H9 (cell line): ENCODE measurements at regions not wholly inside any gene's neighbourhood (a gene's known extent, or its start where the extent isn't known, plus 50 kb on each side); places are given as distances from the start of the nearest gene placed in this dataset.

Experiments
- DNase-seq: peaks from one replicate; pipeline ENCODE4 v3.0.0-alpha.2; 2017
- H2AFZ ChIP-seq: one replicate; pipeline ENCODE4 v1.6.1; 2013; ENCODE audit warnings: mild to moderate bottlenecking, low read length, control low read depth, moderate library complexity
- H2AK5ac ChIP-seq: 2 replicates; pipeline ENCODE4 v1.6.1; 2013; ENCODE audit warnings: low read length, control low read depth, mixed read lengths; ENCODE audit not compliant: insufficient read length
- H2BK120ac ChIP-seq: one replicate; pipeline ENCODE4 v1.6.1; 2013; ENCODE audit warnings: low read depth, mild to moderate bottlenecking, low read length, control low read depth, inconsistent platforms; ENCODE audit not compliant: poor library complexity, severe bottlenecking
- H2BK12ac ChIP-seq: 2 replicates; pipeline ENCODE4 v1.6.1; 2013; ENCODE audit warnings: low read length, control low read depth, mixed read lengths, low read depth; ENCODE audit not compliant: insufficient read length
- H2BK15ac ChIP-seq: 2 replicates; pipeline ENCODE4 v1.6.1; 2013; ENCODE audit warnings: low read depth, low read length, control low read depth
- H2BK20ac ChIP-seq: one replicate; pipeline ENCODE4 v1.6.1; 2013; ENCODE audit warnings: low read depth, mild to moderate bottlenecking, low read length, control low read depth, inconsistent platforms; ENCODE audit not compliant: poor library complexity, severe bottlenecking
- H2BK5ac ChIP-seq: 2 replicates; pipeline ENCODE4 v1.6.1; 2013; ENCODE audit warnings: low read length, control low read depth, mixed read lengths; ENCODE audit not compliant: insufficient read length
- H3K14ac ChIP-seq: 2 replicates; pipeline ENCODE4 v1.6.1; 2013; ENCODE audit warnings: low read length, control low read depth; ENCODE audit not compliant: insufficient read depth
- H3K18ac ChIP-seq: 2 replicates; pipeline ENCODE4 v1.6.1; 2013; ENCODE audit warnings: low read depth, mild to moderate bottlenecking, mixed read lengths, low read length, control low read depth; ENCODE audit not compliant: insufficient read length
- H3K23ac ChIP-seq: 2 replicates; pipeline ENCODE4 v1.6.1; 2013; ENCODE audit warnings: low read length, control low read depth, mixed read lengths, low read depth; ENCODE audit not compliant: insufficient read length
- H3K23me2 ChIP-seq: 2 replicates; pipeline ENCODE4 v1.6.1; 2013; ENCODE audit warnings: low read depth, mild to moderate bottlenecking, mixed read lengths, low read length, control low read depth; ENCODE audit not compliant: insufficient read length, poor library complexity, severe bottlenecking
- H3K27ac ChIP-seq: 2 replicates; pipeline ENCODE4 v1.5.1; 2013; ENCODE audit warnings: low read length, control low read depth, mixed read lengths, low read depth; ENCODE audit not compliant: insufficient read length
- H3K27me3 ChIP-seq: 2 replicates; pipeline ENCODE4 v1.6.1; 2013; ENCODE audit warnings: low read length, control low read depth, inconsistent platforms; ENCODE audit not compliant: insufficient read depth
- H3K4ac ChIP-seq: 2 replicates; pipeline ENCODE4 v1.6.1; 2013; ENCODE audit warnings: low read depth, mild to moderate bottlenecking, control low read depth, inconsistent platforms, low read length, moderate library complexity
- H3K4me1 ChIP-seq: 2 replicates; pipeline ENCODE4 v1.6.1; 2013; ENCODE audit warnings: low read length, control low read depth, inconsistent platforms; ENCODE audit not compliant: insufficient read depth
- H3K4me2 ChIP-seq: 2 replicates; pipeline ENCODE4 v1.6.1; 2013; ENCODE audit warnings: low read length, control low read depth, mixed read lengths; ENCODE audit not compliant: insufficient read length, insufficient read depth
- H3K56ac ChIP-seq: 2 replicates; pipeline ENCODE4 v1.6.1; 2013; ENCODE audit warnings: low read depth, mild to moderate bottlenecking, mixed read lengths, low read length, control low read depth; ENCODE audit not compliant: insufficient read length
- H3K79me1 ChIP-seq: 2 replicates; pipeline ENCODE4 v1.6.1; 2013; ENCODE audit warnings: low read depth, mild to moderate bottlenecking, moderate library complexity, low read length, control low read depth, inconsistent platforms; ENCODE audit not compliant: insufficient read depth, poor library complexity, severe bottlenecking
- H3K79me2 ChIP-seq: 2 replicates; pipeline ENCODE4 v1.6.1; 2013; ENCODE audit warnings: low read length, control low read depth, inconsistent platforms; ENCODE audit not compliant: insufficient read depth
- H3K9ac ChIP-seq: 2 replicates; pipeline ENCODE4 v1.6.1; 2013; ENCODE audit warnings: low read length, control low read depth, mixed read lengths; ENCODE audit not compliant: insufficient read length; ENCODE audit errors: extremely low read depth
- H3K9me3 ChIP-seq: one replicate; pipeline ENCODE4 v1.6.1; 2013; ENCODE audit warnings: low read depth, low read length, inconsistent platforms; ENCODE audit not compliant: control insufficient read depth
- H3T11ph ChIP-seq: one replicate; pipeline ENCODE4 v1.6.1; 2013; ENCODE audit warnings: mild to moderate bottlenecking, low read length, control low read depth, inconsistent platforms
- H4K20me1 ChIP-seq: one replicate; pipeline ENCODE4 v1.6.1; 2013; ENCODE audit not compliant: control insufficient read depth, insufficient read length, insufficient read depth
- H4K5ac ChIP-seq: 2 replicates; pipeline ENCODE4 v1.6.1; 2013; ENCODE audit warnings: low read depth, mild to moderate bottlenecking, mixed read lengths, low read length, control low read depth; ENCODE audit not compliant: insufficient read length
- H4K8ac ChIP-seq: replicated peaks from 2 replicates; pipeline ENCODE4 v1.6.1; 2013; ENCODE audit warnings: low read length, control low read depth, mixed read lengths, low read depth; ENCODE audit not compliant: insufficient read length
- H4K91ac ChIP-seq: 2 replicates; pipeline ENCODE4 v1.6.1; 2013; ENCODE audit warnings: low read depth, mild to moderate bottlenecking, moderate library complexity, mixed read lengths, low read length, control low read depth; ENCODE audit not compliant: insufficient read length
- H3K27ac Mint-ChIP-seq, 3 experiments: 2 replicates in 2 of 3; 3 replicates in 1 of 3; pipeline ENCODE4 v1.8.0; 2020 to 2021; ENCODE audit warnings: mixed read lengths in 3 of 3, mild to moderate bottlenecking in 1 of 3, moderate library complexity in 1 of 3
- H3K27me3 Mint-ChIP-seq: 2 replicates; pipeline ENCODE4 v1.8.0; 2021; ENCODE audit warnings: low read depth, mild to moderate bottlenecking, moderate library complexity, mixed read lengths
- H3K36me3 Mint-ChIP-seq, 3 experiments: 2 replicates in 2 of 3; 3 replicates in 1 of 3; pipeline ENCODE4 v1.8.0; 2020 to 2021; ENCODE audit warnings: low read depth in 3 of 3, mixed read lengths in 3 of 3; ENCODE audit not compliant: insufficient read depth in 1 of 3
- H3K4me1 Mint-ChIP-seq, 2 experiments: 2 replicates each; pipeline ENCODE4 v1.8.0; 2020; ENCODE audit warnings: mixed read lengths in 2 of 2
- H3K4me3 Mint-ChIP-seq, 2 experiments: 2 replicates in 1 of 2; 3 replicates in 1 of 2; pipeline ENCODE4 v1.8.0; 2020 to 2021; ENCODE audit warnings: mild to moderate bottlenecking in 2 of 2, mixed read lengths in 2 of 2, moderate library complexity in 1 of 2
- H3K9me3 Mint-ChIP-seq, 2 experiments: 2 replicates in 1 of 2; 3 replicates in 1 of 2; pipeline ENCODE4 v1.8.0; 2020; ENCODE audit warnings: mild to moderate bottlenecking in 2 of 2, mixed read lengths in 2 of 2, moderate library complexity in 1 of 2
- CTCF ChIP-seq: fragments of 200-600 bp; sonication (generic); conservative IDR thresholded peaks from 3 replicates; pipeline ENCODE4 v1.8.0; 2021; ENCODE audit warnings: antibody characterized with exemption, mild to moderate bottlenecking
- WGBS: extraction: QIAGEN DNeasy Blood & Tissue Kit; methylation state at CpG from one replicate; pipeline ENCODE4 v1.1.7; 2013; ENCODE audit warnings: missing lambda C conversion rate, low lambda C conversion rate, mixed read lengths; ENCODE audit not compliant: insufficient read length; ENCODE audit errors: extremely low coverage; 5-methylcytosine and 5-hydroxymethylcytosine counted together

- Histone ChIP-seq H2AK5ac (no peak overlapping the region), H4K20me1 (no peaks in the 10 kb centered on the region), H2BK15ac (no peak overlapping the region), H3K4me2 (no peak overlapping the region), H4K5ac (no peak overlapping the region), H2BK20ac (no peak overlapping the region), H3K18ac (no peak overlapping the region), H3K4ac (no peak overlapping the region), H3K27ac (no peak overlapping the region), H4K91ac (no peak overlapping the region), H4K8ac (no peak overlapping the region), H3K14ac (no peak overlapping the region), H3K9ac (no peak overlapping the region), H2AFZ (no peak overlapping the region), H3K9me3 (no peaks in the 10 kb centered on the region), H2BK5ac (no peak overlapping the region), H3K79me1 (no peaks in the 10 kb centered on the region), H3K23me2 (no peaks in the 10 kb centered on the region), H2BK120ac (no peak overlapping the region), H3T11ph (no peak overlapping the region), H3K56ac (no peak overlapping the region), H3K4me1 (no peaks in the 10 kb centered on the region), H3K23ac (no peak overlapping the region), H3K79me2 (no peaks in the 10 kb centered on the region), H3K27me3 (no peaks in the 10 kb centered on the region), H2BK12ac (no peak overlapping the region)
- Mint-ChIP-seq H3K4me3 (no peak overlapping the region), H3K27ac (no peak overlapping the region), H3K36me3 (no peaks in the 10 kb centered on the region), H3K27me3 (no peaks in the 10 kb centered on the region), H3K4me1 (peaks cover 8 to 9% of the 10 kb centered on the region in 2 experiments), H3K9me3 (no peaks in the 10 kb centered on the region)
- no peak for DNase-seq
- WGBS: no CpG with 5 or more reads among the region's 6 CpGs
- TF ChIP-seq CTCF: no peak
These were observed 575.2 kb upstream of the WWC1 start for GRCh38 chr5:167716126-167716775.
